Right atrium auricular region (tissue), 2 donors: ENCODE measurements at regions not wholly inside any gene's neighbourhood (a gene's known extent, or its start where the extent isn't known, plus 50 kb on each side); places are given as distances from the start of the nearest gene placed in this dataset.

ENCODE experiments used
- DNase-seq: peaks from one replicate; pipeline ENCODE4 v3.0.0-alpha.2; 2019; ENCODE audit warnings: low spot score
- H3K27ac ChIP-seq, 2 donors: fragments of 200-600 bp; sonication (generic); 1 replicate in 1 of 2; 2 replicates in 1 of 2; pipeline ENCODE4 v1.5.1; 2016 to 2019
- H3K27me3 ChIP-seq, 2 donors: fragments of 200-600 bp; sonication (generic); one replicate each; pipeline versions ENCODE4 v1.5.1 to v1.6.0; 2017 to 2019
- H3K36me3 ChIP-seq: fragments of 200-600 bp; sonication (generic); one replicate; pipeline ENCODE4 v1.5.1; 2016
- H3K4me1 ChIP-seq, 2 donors: fragments of 200-600 bp; sonication (generic); one replicate each; pipeline versions ENCODE4 v1.5.1 to v1.6.0; 2017 to 2019
- H3K4me3 ChIP-seq, 2 donors: fragments of 200-600 bp; sonication (generic); 1 replicate in 1 of 2; 2 replicates in 1 of 2; pipeline ENCODE4 v1.5.1; 2017 to 2019; ENCODE audit warnings: mild to moderate bottlenecking in 1 of 2, moderate library complexity in 1 of 2
- H3K9me3 ChIP-seq, 2 donors: fragments of 200-600 bp; sonication (generic); one replicate each; pipeline ENCODE4 v1.5.1; 2019
- TF ChIP-seq, protein P1 (sequence below), 2 donors: fragments of 200-600 bp; sonication (generic); IDR thresholded peaks; one replicate each; pipeline ENCODE4 v1.5.1; 2019; ENCODE audit warnings: antibody characterized with exemption in 2 of 2

DNA sequence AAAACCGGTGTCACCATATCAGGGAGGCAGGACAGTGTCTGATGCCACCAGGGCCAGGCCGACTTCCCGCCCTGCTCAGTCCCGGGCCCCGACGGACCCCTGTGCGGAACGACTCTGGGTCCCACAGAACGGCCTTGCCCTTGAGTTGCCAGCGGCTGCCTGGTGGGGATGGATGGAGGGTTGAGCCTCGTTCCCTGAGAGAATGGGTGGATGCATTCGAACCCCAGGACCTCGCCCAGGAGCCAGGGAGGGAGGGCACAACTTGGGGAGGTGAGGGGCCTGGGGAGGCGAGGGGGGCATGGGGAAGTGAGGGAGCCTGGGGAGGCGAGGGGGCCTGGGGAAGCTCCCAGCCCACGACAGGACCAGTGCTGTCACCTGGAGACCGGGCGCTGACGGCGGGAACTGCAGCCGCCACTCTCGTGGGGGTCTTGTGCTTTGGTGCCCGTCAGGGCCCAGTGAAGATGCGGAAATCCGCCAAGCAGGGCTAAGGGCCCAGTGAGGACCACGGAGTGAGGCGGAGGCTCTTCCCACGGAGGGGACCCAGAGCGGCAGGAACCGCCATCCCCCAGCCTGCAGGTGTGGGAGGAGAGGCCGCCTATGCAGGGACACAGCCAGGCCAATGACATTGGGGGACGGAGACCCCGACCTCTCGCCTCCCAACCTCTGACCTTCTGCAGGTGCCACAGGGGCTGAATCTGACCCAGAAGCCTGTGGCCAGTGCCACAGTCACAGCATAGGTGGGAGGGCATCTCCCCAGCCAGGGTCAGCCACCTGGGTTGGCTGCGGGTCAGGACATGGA lies 74.4 kb upstream of the GALNT9 start:
- no peak overlapping the region for H3K4me3 ChIP-seq
- TF ChIP-seq, protein P1, sequence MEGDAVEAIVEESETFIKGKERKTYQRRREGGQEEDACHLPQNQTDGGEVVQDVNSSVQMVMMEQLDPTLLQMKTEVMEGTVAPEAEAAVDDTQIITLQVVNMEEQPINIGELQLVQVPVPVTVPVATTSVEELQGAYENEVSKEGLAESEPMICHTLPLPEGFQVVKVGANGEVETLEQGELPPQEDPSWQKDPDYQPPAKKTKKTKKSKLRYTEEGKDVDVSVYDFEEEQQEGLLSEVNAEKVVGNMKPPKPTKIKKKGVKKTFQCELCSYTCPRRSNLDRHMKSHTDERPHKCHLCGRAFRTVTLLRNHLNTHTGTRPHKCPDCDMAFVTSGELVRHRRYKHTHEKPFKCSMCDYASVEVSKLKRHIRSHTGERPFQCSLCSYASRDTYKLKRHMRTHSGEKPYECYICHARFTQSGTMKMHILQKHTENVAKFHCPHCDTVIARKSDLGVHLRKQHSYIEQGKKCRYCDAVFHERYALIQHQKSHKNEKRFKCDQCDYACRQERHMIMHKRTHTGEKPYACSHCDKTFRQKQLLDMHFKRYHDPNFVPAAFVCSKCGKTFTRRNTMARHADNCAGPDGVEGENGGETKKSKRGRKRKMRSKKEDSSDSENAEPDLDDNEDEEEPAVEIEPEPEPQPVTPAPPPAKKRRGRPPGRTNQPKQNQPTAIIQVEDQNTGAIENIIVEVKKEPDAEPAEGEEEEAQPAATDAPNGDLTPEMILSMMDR (IDR thresholded peaks at IDR 0.05) = no peak
- no peak overlapping the region for H3K27ac ChIP-seq
- no peaks in the 10 kb centered on the region for H3K9me3 ChIP-seq
- no peak for DNase-seq
- H3K4me1 ChIP-seq = no peaks in the 10 kb centered on the region
- H3K36me3 ChIP-seq = no peaks in the 10 kb centered on the region
- H3K27me3 ChIP-seq = no peaks in the 10 kb centered on the region

DNA sequence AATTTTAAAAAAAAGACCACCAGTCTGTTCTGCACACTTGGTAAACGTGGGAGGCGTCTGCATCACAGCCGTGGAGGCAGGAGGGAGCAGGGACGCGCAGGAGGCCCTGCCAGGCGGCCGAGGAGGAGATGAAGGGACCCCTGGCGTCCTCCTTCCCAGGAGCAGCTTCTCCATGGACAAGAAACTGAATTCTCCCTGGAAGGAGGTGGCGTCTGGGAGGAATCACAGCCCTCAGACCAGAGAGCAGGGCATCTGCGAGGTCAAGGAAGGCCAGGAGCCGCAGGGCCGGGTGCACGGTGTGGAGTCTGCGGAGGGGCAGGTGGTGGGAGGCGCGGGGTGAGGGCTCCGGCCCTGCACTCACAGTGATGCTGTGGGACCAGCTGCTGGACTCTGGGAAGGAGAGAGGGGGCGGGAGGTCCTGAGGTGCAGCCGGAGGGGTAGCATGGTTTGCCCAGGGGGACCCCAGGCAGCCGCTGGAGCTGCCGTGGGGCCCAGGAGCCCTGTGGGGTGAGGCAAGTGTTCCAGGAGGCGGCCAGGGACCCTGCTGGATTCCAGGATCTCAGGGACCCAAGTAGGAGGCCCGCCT lies 73.5 kb upstream of the GALNT9 start:
- H3K27ac ChIP-seq = no peak overlapping the region
- TF ChIP-seq, protein P1 (IDR thresholded peaks at IDR 0.05) = no peak
- peaks cover 0 to 8% of the 10 kb centered on the region in 2 donors for H3K27me3 ChIP-seq
- H3K4me1 ChIP-seq = no peaks in the 10 kb centered on the region
- no peaks in the 10 kb centered on the region for H3K9me3 ChIP-seq
- H3K36me3 ChIP-seq = no peaks in the 10 kb centered on the region
- no peak overlapping the region for H3K4me3 ChIP-seq
- no peak for DNase-seq

DNA sequence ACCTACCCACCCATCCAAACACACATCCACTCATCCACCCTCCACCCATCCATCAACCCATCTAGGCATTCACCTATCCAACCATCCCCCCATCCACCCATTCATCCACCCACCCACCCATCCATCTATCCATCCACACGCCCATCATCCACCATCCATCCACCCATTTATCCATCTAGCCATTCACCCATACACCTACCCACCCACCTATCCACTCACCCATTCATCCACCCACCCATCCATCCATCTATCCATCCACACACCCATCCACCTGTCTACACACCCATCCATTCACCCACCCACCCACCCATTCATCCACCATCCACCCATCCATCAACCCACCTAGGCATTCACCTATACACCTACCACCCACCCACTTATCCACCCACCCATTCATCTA lies 72.6 kb upstream of the GALNT9 start:
- Histone ChIP-seq H3K36me3 (no peaks in the 10 kb centered on the region), H3K27ac (no peak overlapping the region), H3K9me3 (no peaks in the 10 kb centered on the region), H3K27me3 (peaks cover 0 to 10% of the 10 kb centered on the region in 2 donors), H3K4me3 (no peak overlapping the region), H3K4me1 (no peaks in the 10 kb centered on the region)
- DNase-seq = no peak
- TF ChIP-seq, protein P1 (IDR thresholded peaks at IDR 0.05) = no peak

DNA sequence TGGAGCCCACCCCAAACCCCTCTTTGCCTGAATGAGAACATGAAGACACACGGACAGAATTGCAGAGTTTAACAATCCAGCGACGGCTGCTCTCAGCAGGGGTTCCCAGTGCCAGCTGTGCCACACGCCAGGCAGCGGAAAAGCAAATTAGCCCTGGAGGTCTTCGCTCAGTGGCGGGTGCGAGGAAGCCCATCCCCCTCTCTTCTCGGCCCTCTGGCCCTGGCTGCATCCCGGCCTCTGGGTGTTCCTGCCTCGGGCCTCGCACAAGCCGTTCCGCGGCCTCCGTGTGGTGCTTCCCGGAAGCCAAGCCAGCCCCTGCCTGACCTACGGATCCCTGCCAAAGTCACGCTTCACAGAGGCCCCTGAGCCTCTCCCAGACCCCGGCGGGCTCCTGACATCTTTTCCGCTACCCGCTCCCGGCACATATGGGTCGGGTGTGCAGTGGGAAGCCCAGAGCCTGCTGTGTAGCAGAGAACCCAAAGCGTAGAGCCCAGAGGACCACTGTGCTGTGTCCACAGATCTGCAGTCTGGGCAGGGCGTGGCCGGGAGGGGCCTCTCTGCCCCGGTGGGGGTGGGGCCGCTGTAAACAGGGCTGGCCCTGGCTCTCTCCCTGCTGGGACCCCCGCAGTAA lies 70.7 kb upstream of the GALNT9 start:
- no peaks in the 10 kb centered on the region for H3K9me3 ChIP-seq
- no peaks in the 10 kb centered on the region for H3K36me3 ChIP-seq
- no peak overlapping the region for H3K4me3 ChIP-seq

DNA sequence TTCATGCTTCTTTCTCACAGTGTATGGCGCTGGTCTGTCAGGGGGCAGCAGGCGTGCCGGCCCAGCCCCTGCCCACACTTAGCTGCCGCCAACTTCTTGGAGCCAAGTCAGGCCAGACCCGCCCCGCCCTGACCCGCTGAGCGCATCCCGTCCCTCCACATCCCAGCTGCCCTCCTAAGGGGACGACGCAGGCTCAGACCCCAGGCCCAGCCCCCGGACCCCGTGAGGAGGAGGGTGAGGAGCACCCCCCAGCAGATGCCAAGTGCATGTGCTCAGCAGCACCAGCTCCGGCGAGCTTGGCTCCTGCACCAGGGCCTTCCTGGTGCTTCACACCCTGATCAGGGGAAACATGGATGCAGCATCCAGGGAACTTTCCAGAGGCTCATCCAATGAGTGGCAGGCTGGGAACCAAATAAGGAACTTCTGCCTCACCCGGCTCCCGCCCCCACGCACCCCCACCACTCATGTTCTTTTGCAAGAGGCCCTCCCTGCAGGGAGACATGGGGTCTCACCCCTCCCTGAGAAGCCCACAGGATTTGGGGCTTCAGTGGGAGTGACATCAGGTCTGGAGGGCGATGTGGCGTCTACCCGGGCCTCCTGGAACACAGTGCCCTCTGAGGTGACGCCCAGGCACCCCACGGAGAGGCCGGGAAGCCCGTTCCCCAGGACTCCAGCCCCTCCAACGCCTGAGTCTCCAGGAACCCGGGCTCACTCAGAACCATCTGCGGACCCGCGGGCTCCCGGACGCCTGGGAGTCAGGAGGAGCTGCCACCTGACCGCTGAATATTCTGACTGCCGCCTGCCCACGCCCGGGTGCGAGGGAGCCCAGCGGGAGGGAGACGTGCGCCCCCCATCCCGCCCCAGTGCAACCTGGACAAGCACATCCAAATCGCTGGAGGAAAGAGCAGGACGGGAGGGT lies 70.0 kb upstream of the GALNT9 start:
- Histone ChIP-seq H3K4me1 (no peaks in the 10 kb centered on the region), H3K36me3 (no peaks in the 10 kb centered on the region), H3K27me3 (peaks cover 0 to 10% of the 10 kb centered on the region in 2 donors), H3K4me3 (no peak overlapping the region), H3K9me3 (no peaks in the 10 kb centered on the region), H3K27ac (no peak overlapping the region)
- TF ChIP-seq, protein P1 (IDR thresholded peaks at IDR 0.05) = no peak
- DNase-seq = no peak

More for the DNA sequence above, 70.7 kb upstream of the GALNT9 start:
- Histone ChIP-seq H3K27ac (no peak overlapping the region), H3K27me3 (peaks cover 0 to 10% of the 10 kb centered on the region in 2 donors), H3K4me1 (no peaks in the 10 kb centered on the region)
- no peak for DNase-seq
- TF ChIP-seq, protein P1 (IDR thresholded peaks at IDR 0.05) = no peak
